RWPE2 (cell line): ENCODE measurements at regions not wholly inside any gene's neighbourhood (a gene's known extent, or its start where the extent isn't known, plus 50 kb on each side); places are given as distances from the start of the nearest gene placed in this dataset.
A peak's percentile ranks its signal among the peaks of the same experiment; 100 is the strongest.

Experiments used
- ATAC-seq: fragments of 200-7000 bp; cut with Tn5 transposase; 3 replicates; pipeline ENCODE4 v1.9.1; 2021; ENCODE audit warnings: low read depth
- DNase-seq: peaks from one replicate; pipeline ENCODE4 v3.0.0-alpha.2; 2020; ENCODE audit warnings: low spot score
- H3K27ac ChIP-seq: fragments of 450-650 bp; 2 replicates; pipeline ENCODE4 v1.5.1; 2017; ENCODE audit warnings: mild to moderate bottlenecking; ENCODE audit not compliant: poor library complexity, severe bottlenecking
- H3K27me3 ChIP-seq: fragments of 250-450 bp; sonication (Bioruptor Pico); 2 replicates; pipeline ENCODE4 v1.5.1; 2021; ENCODE audit warnings: mild to moderate bottlenecking, moderate library complexity; ENCODE audit not compliant: insufficient read depth, poor library complexity, severe bottlenecking
- H3K36me3 ChIP-seq: fragments of 250-450 bp; sonication (Bioruptor Pico); 2 replicates; pipeline ENCODE4 v1.5.1; 2020; ENCODE audit warnings: low read depth, mild to moderate bottlenecking, moderate library complexity
- H3K4me1 ChIP-seq: fragments of 250-450 bp; sonication (Bioruptor Pico); 2 replicates; pipeline ENCODE4 v1.5.1; 2021; ENCODE audit warnings: mild to moderate bottlenecking, moderate library complexity; ENCODE audit not compliant: insufficient read depth, poor library complexity, severe bottlenecking
- H3K4me3 ChIP-seq: fragments of 250-450 bp; sonication (Bioruptor Pico); 2 replicates; pipeline ENCODE4 v1.5.1; 2021; ENCODE audit warnings: mild to moderate bottlenecking, moderate library complexity; ENCODE audit not compliant: severe bottlenecking
- H3K9me3 ChIP-seq: fragments of 250-450 bp; sonication (Bioruptor Pico); 2 replicates; pipeline ENCODE4 v1.5.1; 2021; ENCODE audit warnings: mild to moderate bottlenecking, moderate library complexity; ENCODE audit not compliant: severe bottlenecking
- TF ChIP-seq, protein P1 (sequence below): fragments of 450-650 bp; IDR thresholded peaks from one replicate; pipeline ENCODE4 v1.5.1; 2017; ENCODE audit warnings: mild to moderate bottlenecking, moderate library complexity; ENCODE audit not compliant: poor library complexity, severe bottlenecking

DNA sequence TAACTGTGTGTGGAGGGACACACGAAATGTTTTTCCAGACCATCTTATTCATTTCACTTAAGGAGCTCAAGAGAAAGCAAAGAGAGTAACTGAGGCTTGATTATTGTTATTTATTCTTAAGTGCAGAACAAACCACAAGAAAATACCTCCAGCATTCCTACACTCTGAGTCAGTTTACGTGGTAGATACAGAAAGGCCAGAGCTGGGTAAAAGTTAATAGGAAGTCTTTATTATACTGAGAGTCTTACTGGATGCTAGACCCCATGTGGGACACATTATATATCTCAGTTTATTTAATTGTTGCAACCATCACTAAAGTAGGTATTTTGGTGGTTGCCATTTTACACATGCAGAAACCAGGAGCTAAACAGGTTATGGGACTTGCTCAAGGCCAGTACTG lies 261.4 kb upstream of the POU2AF2 start:
- H3K9me3 ChIP-seq: no peaks in the 10 kb centered on the region
- no peak overlapping the region for H3K27ac ChIP-seq
- DNase-seq (no peak), ATAC-seq (peak; percentile 81)
- no peaks in the 10 kb centered on the region for H3K27me3 ChIP-seq
- H3K4me1 ChIP-seq: no peaks in the 10 kb centered on the region
- TF ChIP-seq, protein P1, sequence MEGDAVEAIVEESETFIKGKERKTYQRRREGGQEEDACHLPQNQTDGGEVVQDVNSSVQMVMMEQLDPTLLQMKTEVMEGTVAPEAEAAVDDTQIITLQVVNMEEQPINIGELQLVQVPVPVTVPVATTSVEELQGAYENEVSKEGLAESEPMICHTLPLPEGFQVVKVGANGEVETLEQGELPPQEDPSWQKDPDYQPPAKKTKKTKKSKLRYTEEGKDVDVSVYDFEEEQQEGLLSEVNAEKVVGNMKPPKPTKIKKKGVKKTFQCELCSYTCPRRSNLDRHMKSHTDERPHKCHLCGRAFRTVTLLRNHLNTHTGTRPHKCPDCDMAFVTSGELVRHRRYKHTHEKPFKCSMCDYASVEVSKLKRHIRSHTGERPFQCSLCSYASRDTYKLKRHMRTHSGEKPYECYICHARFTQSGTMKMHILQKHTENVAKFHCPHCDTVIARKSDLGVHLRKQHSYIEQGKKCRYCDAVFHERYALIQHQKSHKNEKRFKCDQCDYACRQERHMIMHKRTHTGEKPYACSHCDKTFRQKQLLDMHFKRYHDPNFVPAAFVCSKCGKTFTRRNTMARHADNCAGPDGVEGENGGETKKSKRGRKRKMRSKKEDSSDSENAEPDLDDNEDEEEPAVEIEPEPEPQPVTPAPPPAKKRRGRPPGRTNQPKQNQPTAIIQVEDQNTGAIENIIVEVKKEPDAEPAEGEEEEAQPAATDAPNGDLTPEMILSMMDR: no peak
- no peaks in the 10 kb centered on the region for H3K36me3 ChIP-seq
- H3K4me3 ChIP-seq: no peak overlapping the region

DNA sequence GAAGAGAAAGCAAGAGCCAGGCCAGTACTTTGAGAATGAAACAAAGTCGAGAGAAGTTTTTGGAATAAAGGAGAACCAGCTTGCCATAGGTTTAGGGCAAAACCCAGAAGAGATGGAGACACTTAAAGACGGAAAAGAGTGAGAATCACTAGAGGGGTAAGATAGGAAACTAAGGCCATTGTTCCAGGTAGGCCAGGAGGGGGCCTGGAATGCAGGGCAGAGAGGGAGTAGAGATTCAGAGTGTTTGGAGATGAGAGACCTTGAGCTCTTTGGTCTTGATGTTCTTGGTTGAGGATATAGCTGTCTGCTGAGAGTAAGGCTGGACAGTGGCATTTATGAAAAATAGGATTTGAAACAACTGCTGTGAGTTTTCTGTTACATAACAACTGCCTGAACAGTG lies 263.3 kb upstream of the POU2AF2 start:
- H3K4me1 ChIP-seq: no peaks in the 10 kb centered on the region
- no peak overlapping the region for H3K27ac ChIP-seq
- H3K27me3 ChIP-seq: no peaks in the 10 kb centered on the region
- TF ChIP-seq, protein P1: no peak
- ATAC-seq (no peak), DNase-seq (no peak)
- no peaks in the 10 kb centered on the region for H3K36me3 ChIP-seq
- no peaks in the 10 kb centered on the region for H3K9me3 ChIP-seq
- no peak overlapping the region for H3K4me3 ChIP-seq

DNA sequence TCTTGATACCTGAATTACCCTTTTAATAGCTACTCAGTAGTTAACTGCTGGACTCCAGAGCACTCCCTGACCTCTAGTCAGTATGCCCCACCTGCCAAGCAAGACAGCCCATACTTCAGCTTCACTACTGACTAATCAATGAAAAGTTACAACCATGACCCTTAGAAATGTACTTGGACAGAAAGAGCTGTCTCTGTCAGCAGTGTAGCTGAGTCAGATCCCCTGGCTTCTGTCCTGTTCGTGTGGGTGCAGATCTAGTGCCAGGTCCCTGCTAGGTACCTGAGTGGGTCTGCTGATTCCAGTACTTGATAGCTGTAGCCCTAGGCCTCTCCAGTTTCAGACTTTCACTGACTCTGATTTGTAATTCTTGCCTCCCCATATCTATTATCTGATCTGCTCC lies 265.8 kb upstream of the POU2AF2 start:
- H3K36me3 ChIP-seq: no peaks in the 10 kb centered on the region
- H3K27me3 ChIP-seq: no peaks in the 10 kb centered on the region
- ATAC-seq (no peak; the same call in 2 of the 3 replicates), DNase-seq (no peak)
- H3K9me3 ChIP-seq: no peaks in the 10 kb centered on the region
- H3K4me3 ChIP-seq: no peak overlapping the region
- no peaks in the 10 kb centered on the region for H3K4me1 ChIP-seq
- no peak overlapping the region for H3K27ac ChIP-seq
- TF ChIP-seq, protein P1: no peak

DNA sequence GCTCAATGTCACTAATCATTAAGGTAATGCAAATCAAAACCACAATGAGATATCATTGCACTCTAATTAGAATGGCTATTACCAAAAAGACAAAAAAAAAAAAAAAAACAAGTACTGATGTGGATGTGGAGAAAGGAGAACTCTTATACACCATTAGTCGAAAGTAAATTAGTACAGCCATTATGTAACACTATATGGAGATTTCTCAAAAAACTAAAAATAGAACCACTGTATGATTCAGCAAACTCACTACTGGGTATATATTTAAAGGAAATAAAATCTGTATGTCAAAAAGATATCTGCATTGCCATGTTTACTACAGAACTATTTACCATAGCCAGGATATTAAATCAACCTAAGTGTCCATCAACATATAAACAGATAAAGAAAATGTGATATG lies 265.4 kb upstream of the ARHGAP20 start:
- TF ChIP-seq, protein P1: no peak
- Histone ChIP-seq H3K4me1 (no peaks in the 10 kb centered on the region), H3K4me3 (no peak overlapping the region), H3K9me3 (no peaks in the 10 kb centered on the region), H3K27me3 (no peaks in the 10 kb centered on the region), H3K36me3 (no peaks in the 10 kb centered on the region), H3K27ac (no peak overlapping the region)
- DNase-seq (no peak), ATAC-seq (no peak)

DNA sequence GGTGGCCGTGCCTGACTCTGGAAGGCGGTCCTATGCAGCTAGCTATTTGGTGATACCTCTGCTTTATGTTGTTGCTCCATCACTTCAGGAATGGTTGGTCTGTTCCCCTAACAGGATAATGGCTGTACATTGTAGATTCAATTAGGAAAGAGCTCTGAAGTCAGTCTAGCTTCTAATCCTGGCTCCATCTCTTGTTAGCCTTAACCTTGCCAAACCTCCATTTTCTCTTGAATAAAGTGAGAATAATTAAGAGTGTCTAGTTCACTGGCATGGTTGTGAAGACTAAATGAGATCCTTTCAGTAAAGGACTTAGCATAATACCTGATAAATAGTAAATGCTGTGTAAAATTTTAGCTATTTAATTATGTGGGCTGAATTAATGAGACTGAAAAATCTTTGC lies 262.5 kb upstream of the ARHGAP20 start:
- H3K27me3 ChIP-seq: no peaks in the 10 kb centered on the region
- H3K4me3 ChIP-seq: no peak overlapping the region
- H3K36me3 ChIP-seq: no peaks in the 10 kb centered on the region
- DNase-seq (no peak), ATAC-seq (no peak)
- no peaks in the 10 kb centered on the region for H3K4me1 ChIP-seq
- no peaks in the 10 kb centered on the region for H3K9me3 ChIP-seq
- TF ChIP-seq, protein P1: no peak
- no peak overlapping the region for H3K27ac ChIP-seq
